Vagina (tissue), 2 donors: ENCODE measurements at regions not wholly inside any gene's neighbourhood (a gene's known extent, or its start where the extent isn't known, plus 50 kb on each side); places are given as distances from the start of the nearest gene placed in this dataset.
"Not testable (repeated sequence)": the region's sequence is repeated elsewhere in the genome, so short reads cannot be mapped to it uniquely, and the experiment has no call there.

Experiments used
- DNase-seq, 2 donors: peaks; one replicate each; pipeline ENCODE4 v3.0.0-alpha.2; 2017; ENCODE audit errors: extremely low spot score in 2 of 2
- H3K27ac ChIP-seq: fragments of 200-600 bp; sonication (generic); one replicate; pipeline ENCODE4 v1.5.1; 2019
- H3K27me3 ChIP-seq: fragments of 200-600 bp; sonication (generic); one replicate; pipeline ENCODE4 v1.5.1; 2019
- H3K36me3 ChIP-seq, 2 donors: fragments of 200-600 bp; sonication (generic); one replicate each; pipeline ENCODE4 v1.5.1; 2017 to 2019
- H3K4me1 ChIP-seq: fragments of 200-600 bp; sonication (generic); one replicate; pipeline ENCODE4 v1.5.1; 2019
- H3K4me3 ChIP-seq, 2 donors: fragments of 200-600 bp; sonication (generic); 1 replicate in 1 of 2; 2 replicates in 1 of 2; pipeline ENCODE4 v1.5.1; 2016 to 2019
- H3K9me3 ChIP-seq: fragments of 200-600 bp; sonication (generic); one replicate; pipeline ENCODE4 v1.5.1; 2019
- POLR2A ChIP-seq, 2 donors: fragments of 450-650 bp; IDR thresholded peaks; one replicate each; pipeline ENCODE4 v1.6.1; 2017; ENCODE audit warnings: antibody characterized with exemption in 2 of 2, mild to moderate bottlenecking in 2 of 2, moderate library complexity in 2 of 2
- POLR2AphosphoS5 ChIP-seq, 2 donors: sonication (generic); formaldehyde crosslinking; IDR thresholded peaks; one replicate each; pipeline ENCODE4 v1.9.0; 2017; ENCODE audit warnings: antibody characterized with exemption in 2 of 2, mild to moderate bottlenecking in 2 of 2, low read depth in 1 of 2; ENCODE audit not compliant: insufficient read depth in 1 of 2
- intact Hi-C: fragments of 100-400 bp; cut with DNase I; formaldehyde crosslinking; loops from one replicate; pipeline ENCODE4 v1.15.1; 2023
- TF ChIP-seq, protein P1 (sequence below), 3 experiments: fragments of 450-650 bp in 2 of 3; fragments of 200-600 bp in 1 of 3; sonication (generic) in 1 of 3; IDR thresholded peaks; one replicate each; pipeline ENCODE4 v1.5.1; 2017 to 2019; ENCODE audit warnings: antibody characterized with exemption in 3 of 3, mild to moderate bottlenecking in 2 of 3, moderate library complexity in 2 of 3

DNA sequence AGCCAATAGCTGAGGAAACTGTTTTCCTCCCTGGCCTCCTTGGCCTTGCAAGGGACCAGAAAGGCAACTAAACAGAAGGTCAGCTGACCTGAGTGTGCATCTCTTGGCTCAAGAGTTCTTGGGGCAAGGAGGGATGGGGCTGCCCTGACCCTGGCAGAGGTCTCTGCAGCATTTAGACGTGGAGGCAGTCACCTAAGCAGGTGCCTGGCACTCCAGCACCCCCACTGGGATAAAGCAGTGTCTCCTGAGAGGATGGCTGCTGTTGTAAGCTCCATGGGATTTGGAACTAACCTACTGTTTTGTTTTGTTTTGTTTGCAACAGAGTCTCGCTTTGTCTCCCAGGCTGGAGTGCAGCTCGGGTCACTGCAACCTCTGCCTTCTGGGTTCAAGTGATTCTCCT is 185.2 kb downstream of the TBC1D2B start:
- TF ChIP-seq POLR2A (IDR thresholded peaks at IDR 0.05) = no peak
- no peak for TF ChIP-seq POLR2AphosphoS5 (IDR thresholded peaks at IDR 0.05; ENCODE audit: insufficient read depth in 1 of 2, low read depth in 1 of 2)
- Histone ChIP-seq H3K27me3 (no peaks in the 10 kb centered on the region), H3K9me3 (no peaks in the 10 kb centered on the region), H3K27ac (no peak overlapping the region), H3K36me3 (no peaks in the 10 kb centered on the region), H3K4me3 (no peak overlapping the region), H3K4me1 (peaks cover 12% of the 10 kb centered on the region)
- DNase-seq = no peak
- intact Hi-C loops = no loop called here

DNA sequence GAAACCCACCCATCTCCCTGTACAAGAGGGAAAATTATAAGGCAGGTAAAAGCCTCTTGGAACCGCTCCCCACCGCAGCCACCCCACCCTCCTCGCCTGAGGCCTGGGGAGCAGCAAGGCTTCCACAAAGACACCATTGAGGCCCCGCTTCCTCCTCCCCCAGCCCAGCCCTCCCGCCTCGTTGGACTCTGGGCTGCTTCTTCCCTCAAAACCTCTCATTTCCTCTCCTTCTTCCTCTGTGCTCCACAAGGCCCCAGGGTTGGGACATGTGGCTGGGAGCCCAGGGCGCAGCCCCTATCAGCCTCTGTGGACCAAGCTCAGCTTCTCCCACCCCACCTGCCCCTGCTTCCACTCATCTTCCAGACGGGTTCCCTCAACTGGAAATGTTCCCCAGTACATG is 185.6 kb downstream of the TBC1D2B start:
- H3K4me3 ChIP-seq, H3K27me3 ChIP-seq, DNase-seq, H3K36me3 ChIP-seq, H3K9me3 ChIP-seq, H3K27ac ChIP-seq, intact Hi-C loops: not testable (repeated sequence)
- H3K4me1 ChIP-seq = peaks cover 17% of the 10 kb centered on the region

DNA sequence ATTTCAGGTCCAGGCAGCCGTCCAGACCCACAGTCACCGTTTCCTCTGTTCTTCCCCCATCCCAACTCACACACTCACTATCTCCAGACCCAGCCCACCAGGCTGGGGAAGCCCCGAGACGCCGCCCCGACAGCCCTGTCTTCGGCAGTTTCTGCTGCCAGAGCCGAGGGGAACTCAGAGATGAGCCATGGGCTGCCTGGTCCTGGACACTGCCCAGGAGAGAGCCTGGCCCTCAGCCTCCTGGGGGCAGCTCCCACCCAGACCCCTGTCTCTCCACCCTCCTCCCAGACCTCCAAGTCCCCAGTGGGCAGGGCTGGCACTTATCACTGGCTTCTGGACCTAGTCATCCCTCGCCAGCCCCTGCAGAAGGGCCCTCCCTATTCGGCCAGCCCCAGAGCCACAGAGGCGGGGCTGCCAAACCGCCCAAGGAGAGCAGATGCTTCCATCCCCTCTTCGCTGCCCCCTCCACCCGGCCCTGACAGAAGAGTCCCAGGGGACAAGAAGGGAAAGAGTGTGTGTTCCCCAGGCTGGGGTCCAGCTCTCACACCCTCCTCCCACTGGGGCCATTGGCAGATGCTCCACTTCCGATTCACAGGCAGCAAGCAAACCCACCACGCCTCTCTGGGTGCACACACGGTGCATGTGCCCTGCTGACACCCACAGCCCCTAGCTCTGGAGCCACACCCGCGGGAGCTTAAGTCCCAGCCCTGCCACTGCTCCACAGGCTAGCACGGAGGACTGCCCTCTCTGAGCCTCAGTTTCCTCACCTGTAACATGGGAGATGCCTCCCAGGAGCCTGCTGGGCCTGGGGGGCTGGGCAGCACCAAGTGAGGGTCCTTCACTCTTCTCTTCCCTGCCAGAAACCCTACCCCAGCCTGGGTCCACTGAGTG is 186.4 kb downstream of the TBC1D2B start:
- H3K4me3 ChIP-seq, H3K27ac ChIP-seq, H3K36me3 ChIP-seq, H3K9me3 ChIP-seq, DNase-seq, intact Hi-C loops, H3K27me3 ChIP-seq: not testable (repeated sequence)
- H3K4me1 ChIP-seq = peaks cover 18% of the 10 kb centered on the region

DNA sequence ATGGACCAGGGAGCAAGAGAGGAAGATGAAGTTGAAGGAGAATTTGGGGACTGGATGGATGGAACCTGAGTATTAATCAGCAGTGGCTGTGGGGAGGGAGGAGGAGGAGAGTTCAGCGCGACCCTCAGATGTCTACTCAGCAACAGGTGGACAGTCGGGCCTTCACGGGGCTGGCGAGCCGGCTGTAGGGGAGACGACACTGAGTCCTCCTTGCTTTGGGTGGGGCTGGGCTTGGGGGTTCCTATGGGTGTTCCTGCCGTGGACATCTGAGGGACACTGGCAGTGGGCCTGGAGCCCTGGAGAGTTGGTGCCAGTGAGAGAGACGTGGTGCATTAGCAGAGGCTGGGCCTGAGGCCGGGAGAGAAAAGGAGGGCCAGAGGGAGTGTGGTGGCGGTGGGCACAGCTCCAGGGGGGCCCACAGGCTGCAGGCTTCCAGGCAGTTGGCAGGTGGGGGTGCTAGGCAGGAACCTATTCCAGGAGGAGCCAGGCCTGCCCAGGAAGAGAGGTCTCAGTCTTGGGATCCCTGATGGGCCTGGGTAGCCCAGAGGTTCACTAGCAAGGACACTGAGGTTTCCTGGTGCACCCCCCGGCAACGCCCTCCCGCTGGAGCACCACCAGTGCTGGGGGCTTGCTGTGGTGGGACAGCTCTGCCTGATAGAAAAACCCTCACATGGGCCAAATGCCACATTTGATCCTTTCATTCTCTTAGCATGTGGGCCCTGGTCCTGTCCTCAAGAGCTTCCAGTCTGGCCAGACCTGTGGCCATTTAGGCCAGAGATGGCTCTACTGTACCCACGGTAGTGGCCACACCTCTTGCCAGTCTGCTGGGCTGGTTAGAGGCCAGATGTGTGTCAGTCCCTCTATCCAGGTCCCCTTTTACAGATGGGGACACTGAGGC is 187.4 kb downstream of the TBC1D2B start:
- H3K9me3 ChIP-seq, H3K36me3 ChIP-seq, DNase-seq, H3K4me3 ChIP-seq, H3K27ac ChIP-seq, H3K27me3 ChIP-seq, intact Hi-C loops: not testable (repeated sequence)
- H3K4me1 ChIP-seq = peaks cover 18% of the 10 kb centered on the region

DNA sequence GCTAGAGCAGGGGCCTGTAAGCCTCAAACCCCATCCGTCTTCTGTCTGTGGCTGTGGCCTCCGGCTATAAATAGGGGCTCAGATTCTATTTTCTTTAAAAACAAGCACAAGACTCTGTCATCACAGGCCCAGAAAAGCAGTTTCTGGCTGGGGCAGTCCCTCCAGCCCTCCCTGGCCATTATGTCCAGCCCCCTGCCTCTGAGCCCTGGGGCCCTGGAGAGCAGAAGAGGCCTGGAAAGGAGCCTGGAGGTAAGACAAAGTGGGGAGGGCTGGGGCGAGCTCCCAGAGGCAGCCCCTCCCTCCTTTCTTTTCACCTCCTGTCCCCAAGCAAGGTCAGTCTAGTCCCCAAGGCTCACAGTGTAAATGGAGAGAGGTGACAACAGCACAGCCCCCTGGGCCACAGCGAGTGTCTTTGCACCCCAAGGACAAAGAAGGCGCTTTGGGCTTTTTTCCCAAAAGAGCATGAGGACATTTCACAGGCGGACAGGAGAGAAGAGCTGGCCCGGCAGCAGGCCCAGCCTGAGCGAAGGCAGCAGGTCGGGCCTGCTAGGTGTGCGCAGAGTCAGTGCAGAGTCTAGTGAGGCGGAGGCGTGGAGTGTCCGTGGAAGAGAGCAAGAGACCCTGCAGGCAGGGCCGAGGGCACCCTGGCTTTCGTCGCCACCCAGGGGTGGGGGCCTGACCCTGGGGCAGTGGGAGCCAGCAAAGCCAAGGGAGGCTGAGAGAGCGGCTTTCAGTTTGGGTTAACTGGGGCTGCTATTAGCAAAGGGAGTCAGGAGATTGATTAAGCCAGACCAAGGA is 188.3 kb downstream of the TBC1D2B start:
- Histone ChIP-seq H3K27ac (no peak overlapping the region), H3K36me3 (no peaks in the 10 kb centered on the region)

DNA sequence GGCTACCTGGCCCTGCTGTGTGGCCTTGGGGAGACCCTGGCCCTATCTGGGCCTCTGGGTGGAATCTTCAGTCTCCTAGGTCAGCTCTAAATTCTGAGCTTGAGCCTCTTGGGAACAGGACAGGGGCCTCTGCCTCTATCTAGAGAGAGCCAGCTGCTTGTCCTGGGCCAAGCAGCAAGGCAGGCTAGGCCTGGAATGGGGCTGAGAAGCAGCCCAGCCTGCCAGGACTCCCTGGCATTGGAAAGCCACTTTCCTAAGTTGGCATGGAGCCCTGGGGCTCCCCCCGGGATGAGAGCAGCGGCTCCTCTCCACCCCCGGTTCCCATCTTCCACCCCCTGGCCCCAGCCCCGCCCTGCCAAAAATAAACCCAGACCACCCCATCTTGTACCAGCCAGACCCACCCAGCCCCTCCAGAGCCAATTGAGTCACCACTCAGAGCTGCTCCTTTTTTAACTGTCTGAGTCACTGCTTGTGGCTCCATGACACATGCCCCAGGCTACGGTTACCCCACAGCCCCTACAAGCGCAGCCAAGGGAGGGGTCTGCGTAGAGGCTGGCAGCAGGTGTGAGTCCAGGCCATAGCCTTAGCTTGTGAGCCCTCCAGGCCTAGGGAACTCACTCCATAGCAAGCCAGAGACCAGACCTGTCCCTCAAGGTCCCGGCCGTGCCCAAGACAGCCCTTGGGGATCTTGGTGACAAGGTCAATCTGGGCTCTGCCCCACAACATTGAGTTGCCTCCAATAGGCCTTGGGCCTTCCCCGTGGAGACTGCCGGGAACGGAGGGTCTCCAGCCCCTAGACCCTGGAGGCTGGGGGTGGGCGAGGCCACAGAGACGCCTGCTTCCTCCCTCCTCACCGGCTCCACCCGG is 189.7 kb downstream of the TBC1D2B start:
- H3K36me3 ChIP-seq, H3K9me3 ChIP-seq, H3K4me3 ChIP-seq, DNase-seq, H3K27ac ChIP-seq, intact Hi-C loops, H3K27me3 ChIP-seq: not testable (repeated sequence)
- peaks cover 18% of the 10 kb centered on the region for H3K4me1 ChIP-seq

More for the DNA sequence above, 188.3 kb downstream of the TBC1D2B start:
- no peak for DNase-seq
- Histone ChIP-seq H3K4me3 (no peak overlapping the region), H3K27me3 (no peaks in the 10 kb centered on the region), H3K4me1 (peaks cover 18% of the 10 kb centered on the region), H3K9me3 (no peaks in the 10 kb centered on the region)
- intact Hi-C loops = no loop called here
- TF ChIP-seq, protein P1, sequence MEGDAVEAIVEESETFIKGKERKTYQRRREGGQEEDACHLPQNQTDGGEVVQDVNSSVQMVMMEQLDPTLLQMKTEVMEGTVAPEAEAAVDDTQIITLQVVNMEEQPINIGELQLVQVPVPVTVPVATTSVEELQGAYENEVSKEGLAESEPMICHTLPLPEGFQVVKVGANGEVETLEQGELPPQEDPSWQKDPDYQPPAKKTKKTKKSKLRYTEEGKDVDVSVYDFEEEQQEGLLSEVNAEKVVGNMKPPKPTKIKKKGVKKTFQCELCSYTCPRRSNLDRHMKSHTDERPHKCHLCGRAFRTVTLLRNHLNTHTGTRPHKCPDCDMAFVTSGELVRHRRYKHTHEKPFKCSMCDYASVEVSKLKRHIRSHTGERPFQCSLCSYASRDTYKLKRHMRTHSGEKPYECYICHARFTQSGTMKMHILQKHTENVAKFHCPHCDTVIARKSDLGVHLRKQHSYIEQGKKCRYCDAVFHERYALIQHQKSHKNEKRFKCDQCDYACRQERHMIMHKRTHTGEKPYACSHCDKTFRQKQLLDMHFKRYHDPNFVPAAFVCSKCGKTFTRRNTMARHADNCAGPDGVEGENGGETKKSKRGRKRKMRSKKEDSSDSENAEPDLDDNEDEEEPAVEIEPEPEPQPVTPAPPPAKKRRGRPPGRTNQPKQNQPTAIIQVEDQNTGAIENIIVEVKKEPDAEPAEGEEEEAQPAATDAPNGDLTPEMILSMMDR (IDR thresholded peaks at IDR 0.05) = no peak
- TF ChIP-seq POLR2A (IDR thresholded peaks at IDR 0.05) = no peak
- TF ChIP-seq POLR2AphosphoS5 (IDR thresholded peaks at IDR 0.05; ENCODE audit: insufficient read depth in 1 of 2, low read depth in 1 of 2) = no peak
